Endothelial cell (in vitro differentiated cells): ENCODE measurements at regions not wholly inside any gene's neighbourhood (a gene's known extent, or its start where the extent isn't known, plus 50 kb on each side); places are given as distances from the start of the nearest gene placed in this dataset.

Experiments used
- DNase-seq: peaks from one replicate; pipeline ENCODE4 v3.0.0; 2021; ENCODE audit warnings: low spot score
- H3K27ac Mint-ChIP-seq: one replicate; pipeline ENCODE4 v1.8.0; 2021; ENCODE audit warnings: mixed read lengths, inconsistent platforms; ENCODE audit not compliant: unreplicated experiment
- H3K27me3 Mint-ChIP-seq: one replicate; pipeline ENCODE4 v1.8.0; 2021; ENCODE audit warnings: mild to moderate bottlenecking, moderate library complexity, mixed read lengths, inconsistent platforms; ENCODE audit not compliant: unreplicated experiment
- H3K36me3 Mint-ChIP-seq: one replicate; pipeline ENCODE4 v1.8.0; 2021; ENCODE audit warnings: mild to moderate bottlenecking, low read depth, mixed read lengths, inconsistent platforms; ENCODE audit not compliant: unreplicated experiment
- H3K4me1 Mint-ChIP-seq: one replicate; pipeline ENCODE4 v1.8.0; 2021; ENCODE audit warnings: mild to moderate bottlenecking, mixed read lengths, inconsistent platforms; ENCODE audit not compliant: unreplicated experiment
- H3K4me3 Mint-ChIP-seq: one replicate; pipeline ENCODE4 v1.8.0; 2021; ENCODE audit warnings: mild to moderate bottlenecking, mixed read lengths, inconsistent platforms; ENCODE audit not compliant: unreplicated experiment
- H3K9me3 Mint-ChIP-seq: one replicate; pipeline ENCODE4 v1.8.0; 2021; ENCODE audit warnings: mixed read lengths, inconsistent platforms; ENCODE audit not compliant: unreplicated experiment
- CTCF ChIP-seq: fragments of 200-600 bp; sonication (generic); IDR thresholded peaks from one replicate; pipeline ENCODE4 v1.5.0; 2021; ENCODE audit warnings: antibody characterized with exemption; ENCODE audit not compliant: unreplicated experiment

DNA sequence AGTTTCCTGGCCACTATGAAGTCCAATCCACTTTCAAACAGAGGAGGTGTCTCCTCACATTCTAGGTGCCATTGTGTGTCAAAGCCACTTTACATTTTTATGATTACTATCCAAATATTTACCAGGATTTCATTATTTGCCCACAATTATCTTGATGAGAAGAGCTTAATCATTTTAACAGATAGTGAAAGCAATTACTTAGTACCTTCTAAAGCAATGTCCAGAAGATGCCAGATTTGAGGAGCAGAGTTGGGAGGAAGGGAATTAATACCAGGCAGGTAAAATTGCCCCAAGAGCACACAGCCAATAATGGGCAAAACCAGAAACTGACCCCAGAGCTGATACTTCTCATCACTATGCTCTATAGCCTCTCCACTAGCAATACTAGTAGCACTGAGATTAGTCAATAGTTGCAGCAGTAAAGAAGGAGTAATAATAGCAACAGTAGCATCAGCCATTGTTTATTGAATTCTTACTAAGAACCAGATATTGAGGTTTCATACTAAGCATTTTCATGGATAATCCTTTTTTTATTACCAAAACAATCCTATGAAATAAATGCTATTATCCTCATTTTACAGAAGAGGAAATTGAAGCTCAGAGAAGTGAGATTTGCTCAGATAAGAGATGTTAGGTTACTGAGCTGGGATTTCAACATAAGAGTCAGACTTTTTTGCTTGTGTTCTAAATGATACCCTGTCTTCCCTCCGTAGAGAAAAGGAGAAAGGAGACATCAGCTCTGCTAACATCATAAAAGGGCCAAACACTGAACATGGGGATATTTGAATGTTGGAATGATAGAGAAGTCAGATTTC is 509.3 kb upstream of the CFAP20DC start:
- no peak overlapping the region for H3K27ac Mint-ChIP-seq
- DNase-seq: no peak
- no peak overlapping the region for H3K4me3 Mint-ChIP-seq
- no peaks in the 10 kb centered on the region for H3K4me1 Mint-ChIP-seq
- TF ChIP-seq CTCF: no peak
- no peaks in the 10 kb centered on the region for H3K9me3 Mint-ChIP-seq
- peaks cover 4% of the 10 kb centered on the region for H3K27me3 Mint-ChIP-seq
- no peaks in the 10 kb centered on the region for H3K36me3 Mint-ChIP-seq

DNA sequence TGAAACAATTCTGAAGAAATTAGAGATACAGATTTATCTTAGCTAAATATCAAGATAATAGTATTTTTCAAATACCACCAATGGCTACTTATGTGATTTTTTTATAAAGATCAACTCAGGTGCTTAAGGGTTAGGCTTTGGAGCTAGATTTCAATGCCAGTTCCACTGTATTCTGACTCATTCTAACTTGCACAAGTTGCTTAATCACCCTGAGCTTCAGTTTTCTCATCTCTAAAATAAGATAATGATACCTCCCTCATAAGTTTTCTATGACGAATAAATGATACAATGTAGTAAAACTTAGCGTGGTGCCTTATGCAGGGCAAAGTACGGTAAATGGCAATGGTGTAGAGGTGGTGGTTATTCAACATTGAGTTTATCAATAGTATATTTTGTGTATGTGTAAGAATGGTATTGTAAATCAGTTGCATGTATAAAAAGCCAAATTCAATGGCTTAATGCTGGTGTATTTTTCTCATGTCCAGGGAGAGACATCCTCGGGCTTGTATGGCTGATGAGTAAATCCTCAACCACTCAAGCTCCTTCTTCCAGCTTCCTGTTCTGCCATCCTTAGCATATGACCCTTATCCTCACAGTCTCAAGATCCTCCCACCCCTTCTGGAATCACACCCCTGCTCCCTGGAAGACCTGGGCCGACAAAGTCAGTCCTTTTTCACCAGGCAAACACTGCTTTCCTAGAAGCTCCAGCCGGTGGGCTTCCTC is 505.9 kb upstream of the CFAP20DC start:
- peaks cover 3% of the 10 kb centered on the region for H3K27me3 Mint-ChIP-seq
- no peaks in the 10 kb centered on the region for H3K9me3 Mint-ChIP-seq
- no peak overlapping the region for H3K4me3 Mint-ChIP-seq
- TF ChIP-seq CTCF: no peak
- DNase-seq: no peak
- no peaks in the 10 kb centered on the region for H3K36me3 Mint-ChIP-seq
- H3K4me1 Mint-ChIP-seq: no peaks in the 10 kb centered on the region
- no peak overlapping the region for H3K27ac Mint-ChIP-seq

- Mint-ChIP-seq H3K27me3 (peaks cover 3% of the 10 kb centered on the region), H3K4me1 (no peaks in the 10 kb centered on the region), H3K9me3 (no peaks in the 10 kb centered on the region), H3K36me3 (no peaks in the 10 kb centered on the region), H3K27ac (no peak overlapping the region), H3K4me3 (no peak overlapping the region)
- DNase-seq: no peak
- TF ChIP-seq CTCF: no peak
These were observed 503.3 kb upstream of the CFAP20DC start for GRCh38 chr3:59553076-59553475.

DNA sequence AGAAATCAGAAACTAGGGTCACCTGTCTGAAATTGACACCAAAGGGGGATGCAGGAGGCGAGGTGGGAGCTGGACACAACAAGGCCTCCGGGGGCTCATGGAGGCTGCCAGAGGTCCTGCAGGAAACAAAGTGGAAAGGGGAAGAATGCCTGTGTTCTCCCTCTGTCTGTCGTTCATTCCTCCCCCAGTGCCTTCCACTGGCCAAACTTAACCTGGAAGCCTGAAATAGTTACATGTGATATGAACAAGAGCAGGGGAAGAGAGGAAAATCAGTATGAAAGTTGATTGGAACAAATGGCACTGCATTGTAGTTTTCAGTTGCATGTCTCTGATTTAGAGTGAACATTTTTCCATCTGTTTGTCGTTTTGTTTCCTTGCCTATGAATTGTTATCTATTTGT is 502.0 kb upstream of the CFAP20DC start:
- no peak for TF ChIP-seq CTCF
- H3K4me3 Mint-ChIP-seq: no peak overlapping the region

GRCh38 chr3:59549962-59550361 is 500.1 kb upstream of the CFAP20DC start:
- H3K9me3 Mint-ChIP-seq: no peaks in the 10 kb centered on the region
- no peaks in the 10 kb centered on the region for H3K4me1 Mint-ChIP-seq
- no peak overlapping the region for H3K4me3 Mint-ChIP-seq
- DNase-seq: no peak
- no peaks in the 10 kb centered on the region for H3K27me3 Mint-ChIP-seq
- H3K27ac Mint-ChIP-seq: no peak overlapping the region
- H3K36me3 Mint-ChIP-seq: no peaks in the 10 kb centered on the region
- TF ChIP-seq CTCF: no peak

More for the DNA sequence above, 502.0 kb upstream of the CFAP20DC start:
- no peaks in the 10 kb centered on the region for H3K9me3 Mint-ChIP-seq
- H3K36me3 Mint-ChIP-seq: no peaks in the 10 kb centered on the region
- H3K27me3 Mint-ChIP-seq: peaks cover 3% of the 10 kb centered on the region
- H3K27ac Mint-ChIP-seq: no peak overlapping the region
- H3K4me1 Mint-ChIP-seq: no peaks in the 10 kb centered on the region
- DNase-seq: no peak
